ENCODE measurements at regions not wholly inside any gene's neighbourhood (a gene's known extent, or its start where the extent isn't known, plus 50 kb on each side); places are given as distances from the start of the nearest gene placed in this dataset.

DNA sequence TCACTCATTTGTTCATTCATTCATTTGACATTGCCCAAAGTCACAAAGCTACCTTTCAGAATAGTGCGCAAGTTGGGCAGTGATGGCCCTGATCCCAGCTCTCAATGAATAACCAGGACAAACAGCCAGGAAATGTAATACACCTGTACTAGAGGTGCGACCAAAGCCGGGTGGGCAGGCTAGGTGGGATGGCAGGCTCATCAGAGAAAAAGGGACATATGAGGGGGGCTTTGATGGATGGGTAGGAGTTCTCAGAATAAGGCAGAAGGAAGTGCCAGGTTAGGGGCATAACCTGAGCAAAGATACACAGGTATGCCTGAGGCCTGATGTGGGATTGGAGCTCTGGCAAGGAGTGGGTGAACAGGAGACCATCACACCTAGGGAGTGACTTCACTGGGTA, 53.4 kb upstream of the SMAD6 start:
- Mint-ChIP-seq H3K27me3 (ENCODE audit: low read depth, unreplicated experiment) (peaks cover 29% of the 10 kb centered on the region), H3K9me3 (ENCODE audit: unreplicated experiment) (no peaks in the 10 kb centered on the region), H3K27ac (ENCODE audit: unreplicated experiment) (no peak overlapping the region), H3K36me3 (ENCODE audit: low read depth, unreplicated experiment) (peaks cover 2% of the 10 kb centered on the region), H3K4me3 (ENCODE audit: unreplicated experiment) (no peak overlapping the region), H3K4me1 (ENCODE audit: low read depth, unreplicated experiment) (peaks cover 12% of the 10 kb centered on the region)
- no peak overlapping the region for H3K9ac ChIP-seq (ENCODE audit: low read length)
- DNase-seq (ENCODE audit: low read depth) = no peak
- peaks cover 25% of the 10 kb centered on the region for H3K4me1 ChIP-seq (ENCODE audit: insufficient read depth, low read length)
- H3K4me3 ChIP-seq (ENCODE audit: insufficient read depth, low read depth, low read length) = no peak overlapping the region
- H2AFZ ChIP-seq (ENCODE audit: low read depth, low read length) = no peak overlapping the region
- no peak overlapping the region for H3K4me2 ChIP-seq (ENCODE audit: low read length)
- no peaks in the 10 kb centered on the region for H3K27me3 ChIP-seq (ENCODE audit: insufficient read depth, low read length)
- no peaks in the 10 kb centered on the region for H3K9me3 ChIP-seq (ENCODE audit: insufficient read depth, low read depth, low read length)
- no peaks in the 10 kb centered on the region for H4K20me1 ChIP-seq (ENCODE audit: insufficient read depth, low read length)
- TF ChIP-seq EZH2 (IDR thresholded peaks at IDR 0.05; ENCODE audit: insufficient read depth, low read length) = no peak
- TF ChIP-seq, protein P1, sequence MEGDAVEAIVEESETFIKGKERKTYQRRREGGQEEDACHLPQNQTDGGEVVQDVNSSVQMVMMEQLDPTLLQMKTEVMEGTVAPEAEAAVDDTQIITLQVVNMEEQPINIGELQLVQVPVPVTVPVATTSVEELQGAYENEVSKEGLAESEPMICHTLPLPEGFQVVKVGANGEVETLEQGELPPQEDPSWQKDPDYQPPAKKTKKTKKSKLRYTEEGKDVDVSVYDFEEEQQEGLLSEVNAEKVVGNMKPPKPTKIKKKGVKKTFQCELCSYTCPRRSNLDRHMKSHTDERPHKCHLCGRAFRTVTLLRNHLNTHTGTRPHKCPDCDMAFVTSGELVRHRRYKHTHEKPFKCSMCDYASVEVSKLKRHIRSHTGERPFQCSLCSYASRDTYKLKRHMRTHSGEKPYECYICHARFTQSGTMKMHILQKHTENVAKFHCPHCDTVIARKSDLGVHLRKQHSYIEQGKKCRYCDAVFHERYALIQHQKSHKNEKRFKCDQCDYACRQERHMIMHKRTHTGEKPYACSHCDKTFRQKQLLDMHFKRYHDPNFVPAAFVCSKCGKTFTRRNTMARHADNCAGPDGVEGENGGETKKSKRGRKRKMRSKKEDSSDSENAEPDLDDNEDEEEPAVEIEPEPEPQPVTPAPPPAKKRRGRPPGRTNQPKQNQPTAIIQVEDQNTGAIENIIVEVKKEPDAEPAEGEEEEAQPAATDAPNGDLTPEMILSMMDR (IDR thresholded peaks at IDR 0.05; ENCODE audit: insufficient read depth, low read depth, low read length) = no peak
- FAIRE-seq = no peak
- no peaks in the 10 kb centered on the region for H3K79me2 ChIP-seq (ENCODE audit: insufficient read depth, low read length)
- H3K36me3 ChIP-seq (ENCODE audit: insufficient read depth, low read length) = no peaks in the 10 kb centered on the region
- H3K27ac ChIP-seq (ENCODE audit: low read depth, low read length) = no peak overlapping the region

GRCh38 chr15:66649235-66649984, 52.6 kb upstream of the SMAD6 start:
- H2AFZ ChIP-seq (ENCODE audit: low read depth, low read length) = no peak overlapping the region
- no peaks in the 10 kb centered on the region for H3K27me3 ChIP-seq (ENCODE audit: insufficient read depth, low read length)

More at GRCh38 chr15:66649235-66649984, 52.6 kb upstream of the SMAD6 start:
- H3K4me1 ChIP-seq (ENCODE audit: insufficient read depth, low read length) = peaks cover 23% of the 10 kb centered on the region
- no peak for FAIRE-seq
- H3K4me3 ChIP-seq (ENCODE audit: insufficient read depth, low read depth, low read length) = no peak overlapping the region
- Mint-ChIP-seq H3K9me3 (ENCODE audit: unreplicated experiment) (no peaks in the 10 kb centered on the region), H3K27ac (ENCODE audit: unreplicated experiment) (no peak overlapping the region), H3K36me3 (ENCODE audit: low read depth, unreplicated experiment) (peaks cover 2% of the 10 kb centered on the region), H3K27me3 (ENCODE audit: low read depth, unreplicated experiment) (peaks cover 36% of the 10 kb centered on the region), H3K4me1 (ENCODE audit: low read depth, unreplicated experiment) (peaks cover 11% of the 10 kb centered on the region), H3K4me3 (ENCODE audit: unreplicated experiment) (no peak overlapping the region)
- H3K9ac ChIP-seq (ENCODE audit: low read length) = no peak overlapping the region
- H4K20me1 ChIP-seq (ENCODE audit: insufficient read depth, low read length) = no peaks in the 10 kb centered on the region
- no peaks in the 10 kb centered on the region for H3K9me3 ChIP-seq (ENCODE audit: insufficient read depth, low read depth, low read length)
- no peak overlapping the region for H3K4me2 ChIP-seq (ENCODE audit: low read length)
- no peak for TF ChIP-seq EZH2 (IDR thresholded peaks at IDR 0.05; ENCODE audit: insufficient read depth, low read length)
- TF ChIP-seq, protein P1 (IDR thresholded peaks at IDR 0.05; ENCODE audit: insufficient read depth, low read depth, low read length) = no peak
- no peaks in the 10 kb centered on the region for H3K79me2 ChIP-seq (ENCODE audit: insufficient read depth, low read length)
- no peak overlapping the region for H3K27ac ChIP-seq (ENCODE audit: low read depth, low read length)
- H3K36me3 ChIP-seq (ENCODE audit: insufficient read depth, low read length) = no peaks in the 10 kb centered on the region
- no peak for DNase-seq (ENCODE audit: low read depth)

Measured in astrocyte (in vitro differentiated cells and primary cell).